Large intestine (tissue), 3 donors: ENCODE measurements at regions not wholly inside any gene's neighbourhood (a gene's known extent, or its start where the extent isn't known, plus 50 kb on each side); places are given as distances from the start of the nearest gene placed in this dataset.

Experiments
- DNase-seq, 2 donors: peaks; one replicate each; pipeline versions ENCODE4 v3.0.0 to v3.0.0-alpha.2; 2013
- H3K27ac ChIP-seq: one replicate; pipeline ENCODE4 v1.5.1; 2013; ENCODE audit warnings: low read length
- H3K27me3 ChIP-seq: 2 replicates; pipeline ENCODE4 v1.6.1; 2013; ENCODE audit warnings: low read length; ENCODE audit not compliant: control insufficient read depth, insufficient read depth
- H3K36me3 ChIP-seq: 2 replicates; pipeline ENCODE4 v1.6.1; 2013; ENCODE audit warnings: low read length; ENCODE audit not compliant: control insufficient read depth, insufficient read depth
- H3K4me1 ChIP-seq: one replicate; pipeline ENCODE4 v1.6.1; 2013; ENCODE audit warnings: low read length; ENCODE audit not compliant: control insufficient read depth, insufficient read depth
- H3K4me3 ChIP-seq: one replicate; pipeline ENCODE4 v1.5.1; 2013; ENCODE audit warnings: low read length
- H3K9me3 ChIP-seq: one replicate; pipeline ENCODE4 v1.6.1; 2013; ENCODE audit warnings: mild to moderate bottlenecking, low read depth, low read length, moderate library complexity; ENCODE audit not compliant: control insufficient read depth
- WGBS: methylation state at CpG from one replicate; pipeline ENCODE4 v1.1.5; 2013; ENCODE audit warnings: low lambda C conversion rate; ENCODE audit not compliant: insufficient coverage; 5-methylcytosine and 5-hydroxymethylcytosine counted together

DNA sequence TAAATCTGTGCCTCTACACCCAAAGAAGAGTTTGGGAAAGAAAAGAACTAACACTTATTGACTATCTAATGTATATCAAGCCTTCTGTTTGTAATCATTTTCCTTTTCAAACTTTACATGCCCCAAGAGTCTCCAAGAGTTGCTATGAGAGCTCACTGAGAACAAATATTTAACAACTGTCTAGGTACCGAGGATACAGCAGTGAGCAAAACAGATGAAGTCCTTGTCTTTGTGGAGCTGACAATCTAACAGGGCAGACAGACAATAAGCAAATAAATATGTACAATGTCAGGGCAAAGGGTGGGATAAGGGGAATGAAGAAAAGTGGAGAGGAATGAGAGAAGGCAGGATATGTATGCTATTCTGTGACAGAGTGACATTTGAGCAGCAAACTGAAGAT lies 64.8 kb upstream of the KSR1 start:
- Histone ChIP-seq H3K9me3 (no peaks in the 10 kb centered on the region), H3K4me1 (no peaks in the 10 kb centered on the region), H3K4me3 (no peak overlapping the region), H3K27ac (no peak overlapping the region), H3K36me3 (no peaks in the 10 kb centered on the region), H3K27me3 (no peaks in the 10 kb centered on the region)
- WGBS, result 0% methylated on average over 1 of the region's 1 CpG
- no peak for DNase-seq

DNA sequence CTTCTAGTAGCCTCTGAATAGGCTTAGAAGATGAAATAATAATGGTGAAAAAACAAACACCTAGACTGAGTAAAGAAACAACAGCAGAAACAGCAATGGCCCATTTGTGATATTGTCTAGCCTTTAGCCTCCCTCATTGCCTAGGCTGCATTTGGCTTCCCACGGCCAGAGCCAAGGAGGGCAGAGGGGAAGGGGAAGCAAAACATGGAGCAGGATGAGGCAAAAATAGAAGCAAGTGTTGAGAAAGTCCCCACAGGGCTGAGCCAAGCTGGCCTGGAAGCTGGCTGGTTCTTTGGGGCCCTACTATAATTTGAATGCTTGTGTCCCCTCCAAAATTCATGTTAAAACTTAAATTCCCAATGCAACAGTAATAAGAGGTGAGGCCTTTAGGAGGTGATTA lies 60.2 kb upstream of the KSR1 start:
- no peak for DNase-seq
- Histone ChIP-seq H3K9me3 (no peaks in the 10 kb centered on the region), H3K27ac (no peak overlapping the region), H3K4me3 (no peak overlapping the region), H3K4me1 (no peaks in the 10 kb centered on the region), H3K27me3 (no peaks in the 10 kb centered on the region), H3K36me3 (no peaks in the 10 kb centered on the region)
- no CpG with 5 or more reads among the region's 1 CpG for WGBS

DNA sequence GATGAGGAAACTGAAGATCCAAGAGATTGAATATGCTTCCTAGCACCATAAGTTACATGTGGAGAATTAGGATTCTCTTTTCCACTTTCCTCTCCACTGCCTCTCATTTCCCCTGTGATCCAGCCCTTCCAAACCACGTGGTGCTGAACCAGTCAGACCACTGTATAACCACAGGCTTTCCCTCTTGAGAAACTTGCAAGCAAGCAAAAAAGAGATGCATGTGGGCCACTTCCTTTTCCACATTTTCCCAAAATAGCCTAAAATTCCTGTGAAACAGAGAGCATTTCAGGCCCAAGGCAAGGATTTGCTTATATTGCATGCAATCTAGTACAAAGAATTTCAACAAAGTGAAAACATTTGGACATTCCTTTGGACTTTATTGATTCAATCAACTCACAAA lies 59.3 kb upstream of the KSR1 start:
- Histone ChIP-seq H3K27me3 (no peaks in the 10 kb centered on the region), H3K4me3 (no peak overlapping the region), H3K4me1 (no peaks in the 10 kb centered on the region), H3K9me3 (no peaks in the 10 kb centered on the region), H3K36me3 (no peaks in the 10 kb centered on the region), H3K27ac (no peak overlapping the region)
- no peak for DNase-seq
- no CpG with 5 or more reads among the region's 1 CpG for WGBS

DNA sequence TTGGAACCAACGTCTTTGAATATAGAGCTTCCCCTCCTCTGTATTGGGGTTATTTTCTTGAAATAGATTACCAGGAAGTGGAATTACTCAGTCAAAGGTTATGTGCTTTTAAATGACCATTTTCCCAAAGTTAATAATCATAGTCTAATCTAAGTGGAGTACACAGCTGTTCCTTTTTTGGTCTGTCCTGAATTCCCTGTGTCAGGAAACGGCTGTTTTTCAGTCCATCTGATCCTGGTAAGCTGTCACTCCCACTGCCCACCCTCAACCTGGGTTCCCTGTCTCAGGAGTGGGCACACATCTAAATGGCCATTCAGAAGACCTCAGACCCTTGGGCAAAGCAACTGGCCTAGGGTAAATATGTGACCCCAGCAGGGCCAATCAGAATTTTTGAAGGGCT lies 57.6 kb upstream of the KSR1 start:
- H3K36me3 ChIP-seq, result no peaks in the 10 kb centered on the region
- no peak for DNase-seq
- H3K4me3 ChIP-seq, result no peak overlapping the region
- no peak overlapping the region for H3K27ac ChIP-seq
- no peaks in the 10 kb centered on the region for H3K9me3 ChIP-seq
- WGBS, result 50% methylated on average over 1 of the region's 2 CpGs
- H3K4me1 ChIP-seq, result no peaks in the 10 kb centered on the region
- no peaks in the 10 kb centered on the region for H3K27me3 ChIP-seq

DNA sequence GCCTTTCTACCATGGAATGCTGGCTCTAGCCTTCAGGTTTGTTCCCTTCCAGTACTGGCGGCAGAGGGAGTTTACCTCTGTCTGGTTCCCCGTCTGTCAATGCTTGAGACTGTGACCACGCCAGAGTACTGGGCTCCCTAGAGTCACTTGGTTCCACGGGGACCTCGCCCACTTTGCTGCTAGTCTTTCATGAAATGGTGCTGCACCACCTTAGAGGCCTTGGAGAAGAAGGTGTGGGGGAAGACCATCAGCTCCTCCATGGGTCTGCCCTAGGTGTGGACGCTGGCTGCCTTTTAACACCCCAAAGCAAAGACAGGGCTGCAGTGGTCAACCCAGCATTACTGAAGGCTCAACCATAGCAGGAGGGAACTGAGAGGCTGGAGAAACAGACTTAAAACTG lies 55.3 kb upstream of the KSR1 start:
- Histone ChIP-seq H3K9me3 (no peaks in the 10 kb centered on the region), H3K27ac (no peak overlapping the region), H3K4me3 (no peak overlapping the region), H3K27me3 (no peaks in the 10 kb centered on the region), H3K4me1 (no peaks in the 10 kb centered on the region), H3K36me3 (no peaks in the 10 kb centered on the region)
- no peak for DNase-seq
- WGBS, result no CpG with 5 or more reads among the region's 6 CpGs

DNA sequence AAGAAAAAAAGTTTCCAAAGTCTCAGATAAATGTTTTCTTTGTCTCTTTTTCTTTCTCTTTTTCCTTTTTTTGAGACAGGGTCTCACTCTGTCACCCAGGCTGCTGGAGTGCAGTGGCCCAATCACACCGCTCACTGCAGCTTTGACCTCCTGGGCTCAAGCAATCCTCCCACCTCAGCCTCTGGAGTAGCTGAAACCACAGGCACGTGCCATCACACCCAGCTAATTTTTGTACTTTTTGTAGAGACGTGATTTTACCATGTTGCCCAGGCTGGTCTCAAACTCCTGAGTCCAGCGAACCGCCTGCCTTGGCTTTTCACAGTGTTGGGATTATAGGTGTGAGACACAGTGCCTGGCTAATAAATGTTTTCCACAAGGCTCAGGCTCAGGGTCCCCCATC lies 53.3 kb upstream of the KSR1 start:
- Histone ChIP-seq H3K4me1 (no peaks in the 10 kb centered on the region), H3K4me3 (no peak overlapping the region), H3K9me3 (no peaks in the 10 kb centered on the region), H3K27ac (no peak overlapping the region), H3K36me3 (no peaks in the 10 kb centered on the region), H3K27me3 (no peaks in the 10 kb centered on the region)
- DNase-seq, result no peak
- WGBS, result no CpG with 5 or more reads among the region's 5 CpGs

DNA sequence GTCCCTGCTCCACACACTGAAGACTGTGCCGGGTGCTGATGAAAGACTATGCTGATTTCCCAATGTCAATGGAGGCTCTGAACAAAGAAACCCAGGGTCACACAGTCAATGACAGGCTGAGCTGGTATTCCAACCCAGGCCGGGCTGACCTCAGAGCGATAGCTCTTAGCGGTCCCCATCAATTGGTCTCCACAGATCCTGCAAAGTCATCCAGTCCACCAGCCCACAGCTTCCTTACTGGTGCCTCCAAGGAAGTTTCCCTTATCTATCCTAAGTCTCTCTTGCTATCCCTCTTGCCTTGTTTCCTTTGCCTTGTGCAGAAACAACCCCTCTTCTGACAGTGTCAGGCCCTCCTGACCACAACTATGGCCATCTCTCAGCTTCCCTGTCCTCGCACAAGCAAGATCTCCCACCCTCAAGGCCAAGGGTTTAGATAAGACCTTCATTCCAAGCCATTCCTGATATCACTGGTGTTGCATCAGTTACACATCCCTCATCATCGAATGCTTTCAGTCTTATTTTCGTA lies 52.7 kb upstream of the KSR1 start:
- Histone ChIP-seq H3K4me3 (no peak overlapping the region), H3K27ac (no peak overlapping the region), H3K4me1 (no peaks in the 10 kb centered on the region), H3K9me3 (no peaks in the 10 kb centered on the region), H3K27me3 (no peaks in the 10 kb centered on the region), H3K36me3 (no peaks in the 10 kb centered on the region)
- 100% methylated on average over 1 of the region's 7 CpGs for WGBS
- no peak for DNase-seq

DNA sequence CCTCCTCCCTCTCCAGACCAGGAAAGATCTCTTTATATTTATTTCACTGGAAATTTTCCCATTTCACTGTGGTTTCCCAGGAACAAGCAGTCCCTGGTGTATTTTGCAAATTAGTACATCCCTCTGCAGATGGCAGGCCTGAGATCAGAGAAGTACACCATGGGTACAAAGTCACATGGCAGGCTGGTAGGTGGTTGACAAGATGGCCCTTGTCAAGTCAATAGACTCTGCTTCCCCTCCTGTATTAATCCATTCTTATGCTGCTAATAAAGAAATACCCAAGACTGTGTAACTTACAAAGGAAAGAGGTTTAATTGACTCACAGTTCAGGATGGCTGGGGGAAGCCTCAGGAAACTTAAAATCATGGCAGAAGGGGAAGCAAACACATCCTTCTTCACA lies 51.6 kb upstream of the KSR1 start:
- Histone ChIP-seq H3K9me3 (no peaks in the 10 kb centered on the region), H3K4me1 (no peaks in the 10 kb centered on the region), H3K27ac (no peak overlapping the region), H3K36me3 (no peaks in the 10 kb centered on the region), H3K4me3 (no peak overlapping the region), H3K27me3 (no peaks in the 10 kb centered on the region)
- DNase-seq, result no peak
